ENCODE measurements at regions not wholly inside any gene's neighbourhood (a gene's known extent, or its start where the extent isn't known, plus 50 kb on each side); places are given as distances from the start of the nearest gene placed in this dataset.
"Not testable (repeated sequence)": the region's sequence is repeated elsewhere in the genome, so short reads cannot be mapped to it uniquely, and the experiment has no call there.

GRCh38 chr5:178046757-178047399 is 50.8 kb upstream of the PROP1 start:
- H3K4me3 Mint-ChIP-seq = peak overlapping the region in 1 of 8 donors; percentile 17
- H3K9me3 Mint-ChIP-seq; intact Hi-C loops (cut with micrococcal nuclease); POLR2A ChIA-PET (ENCODE audit: partially characterized antibody); H3K36me3 ChIP-seq (ENCODE audit: insufficient read depth, low read length); H3K27me3 Mint-ChIP-seq; H3K27ac ChIP-seq (ENCODE audit: low read depth, low read length); DNase-seq; H3K4me1 ChIP-seq (ENCODE audit: insufficient read depth, low read length); H3K4me3 ChIP-seq (ENCODE audit: low read length in 2 of 2); H3K36me3 Mint-ChIP-seq; H3K27me3 ChIP-seq (ENCODE audit: insufficient read depth, low read length); CTCF ChIA-PET (ENCODE audit: partially characterized antibody); H3K9me3 ChIP-seq (ENCODE audit: control insufficient read depth in 1 of 2, low read length in 2 of 2); H3K4me1 Mint-ChIP-seq: not testable (repeated sequence)
- peak overlapping the region in 1 of 7 donors; percentile 61 for H3K27ac Mint-ChIP-seq

- DNase-seq; H3K27ac Mint-ChIP-seq; H3K36me3 ChIP-seq (ENCODE audit: insufficient read depth, low read length); H3K36me3 Mint-ChIP-seq; H3K4me1 ChIP-seq (ENCODE audit: insufficient read depth, low read length); intact Hi-C loops (cut with micrococcal nuclease); H3K4me1 Mint-ChIP-seq; H3K27me3 Mint-ChIP-seq; H3K4me3 ChIP-seq (ENCODE audit: low read length in 2 of 2); H3K4me3 Mint-ChIP-seq; H3K9me3 ChIP-seq (ENCODE audit: control insufficient read depth in 1 of 2, low read length in 2 of 2); H3K27me3 ChIP-seq (ENCODE audit: insufficient read depth, low read length); H3K9me3 Mint-ChIP-seq; POLR2A ChIA-PET (ENCODE audit: partially characterized antibody); CTCF ChIA-PET (ENCODE audit: partially characterized antibody); H3K27ac ChIP-seq (ENCODE audit: low read depth, low read length): not testable (repeated sequence)
Observed at GRCh38 chr5:178045963-178046362, 49.9 kb upstream of the PROP1 start.
